ENCODE measurements at regions not wholly inside any gene's neighbourhood (a gene's known extent, or its start where the extent isn't known, plus 50 kb on each side); places are given as distances from the start of the nearest gene placed in this dataset.

DNA sequence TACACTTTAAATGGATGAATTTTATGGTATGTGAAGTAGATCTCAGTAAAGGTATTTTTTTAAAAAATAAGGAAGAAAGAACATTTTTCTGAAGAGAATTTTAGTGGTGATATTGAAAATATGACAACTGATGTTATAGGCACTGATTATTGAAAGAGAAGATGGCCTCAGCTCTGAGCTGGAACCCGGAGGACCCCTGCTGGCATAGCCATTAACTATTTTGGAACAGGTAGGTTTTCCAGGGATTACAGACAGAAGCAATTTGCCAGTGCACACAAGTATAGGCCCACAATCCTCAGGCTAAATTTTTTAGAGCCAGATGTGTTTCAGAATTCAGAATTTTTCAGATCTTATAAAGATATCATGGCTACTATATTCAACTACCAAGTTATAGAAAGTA, 315.9 kb upstream of the GPR149 start:
- Histone ChIP-seq H3K27ac (no peak overlapping the region), H3K4me1 (no peaks in the 10 kb centered on the region), H3K9me3 (peaks cover 0 to 14% (median 2%) of the 10 kb centered on the region in 4 donors), H3K4me3 (no peak overlapping the region), H3K27me3 (no peaks in the 10 kb centered on the region), H3K36me3 (no peaks in the 10 kb centered on the region)
- no peak for DNase-seq (ENCODE audit: low spot score in 2 of 2)
- WGBS, 2 donors = 29 to 37% methylated on average over 1 of the region's 1 CpG
- no peak for TF ChIP-seq POLR2A (IDR thresholded peaks at IDR 0.05)
- TF ChIP-seq EP300 (IDR thresholded peaks at IDR 0.05) = no peak
- TF ChIP-seq, protein P1, sequence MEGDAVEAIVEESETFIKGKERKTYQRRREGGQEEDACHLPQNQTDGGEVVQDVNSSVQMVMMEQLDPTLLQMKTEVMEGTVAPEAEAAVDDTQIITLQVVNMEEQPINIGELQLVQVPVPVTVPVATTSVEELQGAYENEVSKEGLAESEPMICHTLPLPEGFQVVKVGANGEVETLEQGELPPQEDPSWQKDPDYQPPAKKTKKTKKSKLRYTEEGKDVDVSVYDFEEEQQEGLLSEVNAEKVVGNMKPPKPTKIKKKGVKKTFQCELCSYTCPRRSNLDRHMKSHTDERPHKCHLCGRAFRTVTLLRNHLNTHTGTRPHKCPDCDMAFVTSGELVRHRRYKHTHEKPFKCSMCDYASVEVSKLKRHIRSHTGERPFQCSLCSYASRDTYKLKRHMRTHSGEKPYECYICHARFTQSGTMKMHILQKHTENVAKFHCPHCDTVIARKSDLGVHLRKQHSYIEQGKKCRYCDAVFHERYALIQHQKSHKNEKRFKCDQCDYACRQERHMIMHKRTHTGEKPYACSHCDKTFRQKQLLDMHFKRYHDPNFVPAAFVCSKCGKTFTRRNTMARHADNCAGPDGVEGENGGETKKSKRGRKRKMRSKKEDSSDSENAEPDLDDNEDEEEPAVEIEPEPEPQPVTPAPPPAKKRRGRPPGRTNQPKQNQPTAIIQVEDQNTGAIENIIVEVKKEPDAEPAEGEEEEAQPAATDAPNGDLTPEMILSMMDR (IDR thresholded peaks at IDR 0.05) = no peak

DNA sequence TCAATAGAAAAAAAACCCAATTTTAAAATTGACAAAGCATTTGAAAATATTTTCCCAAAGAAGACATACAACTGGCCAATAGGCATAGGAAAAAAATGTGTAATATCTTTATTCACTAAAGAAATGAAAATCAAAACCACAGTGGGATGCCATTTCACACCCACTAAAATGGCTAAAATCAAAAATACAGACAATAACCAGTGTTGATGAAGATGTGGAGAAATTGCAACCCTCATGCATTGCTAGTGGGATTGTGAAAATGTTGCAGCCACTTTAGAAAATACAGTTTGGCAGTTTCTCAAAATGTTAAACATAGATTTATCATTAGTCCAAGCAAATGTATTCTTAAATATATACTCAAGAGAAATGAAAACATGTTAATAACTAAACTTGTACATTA, 315.1 kb upstream of the GPR149 start:
- Histone ChIP-seq H3K27ac (no peak overlapping the region), H3K9me3 (peaks cover 0 to 14% (median 2%) of the 10 kb centered on the region in 4 donors), H3K36me3 (no peaks in the 10 kb centered on the region), H3K4me3 (no peak overlapping the region), H3K4me1 (no peaks in the 10 kb centered on the region), H3K27me3 (no peaks in the 10 kb centered on the region)
- DNase-seq (ENCODE audit: low spot score in 2 of 2) = no peak
- TF ChIP-seq, protein P1 (IDR thresholded peaks at IDR 0.05) = no peak
- TF ChIP-seq EP300 (IDR thresholded peaks at IDR 0.05) (no peak), POLR2A (IDR thresholded peaks at IDR 0.05) (no peak)

DNA sequence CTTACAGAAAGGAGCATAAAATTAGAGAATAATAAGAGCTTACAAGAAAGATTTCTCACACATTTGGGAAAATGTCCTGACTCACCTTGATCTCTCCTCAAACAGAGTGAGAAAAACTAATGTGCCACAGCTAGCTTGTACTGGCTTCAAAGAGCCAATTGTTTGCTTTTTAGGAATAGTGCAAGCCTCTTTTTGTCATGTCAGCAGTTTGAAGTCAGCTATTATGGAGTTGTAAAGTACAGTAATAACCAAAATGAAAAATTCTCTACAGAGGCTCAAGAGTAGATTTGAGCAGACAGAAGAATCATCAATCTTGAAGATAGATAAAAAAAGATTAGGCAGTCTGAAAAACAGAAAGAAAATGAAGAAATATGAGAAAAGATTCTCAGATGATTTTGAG, 313.4 kb upstream of the GPR149 start:
- Histone ChIP-seq H3K9me3 (peaks cover 0 to 14% (median 2%) of the 10 kb centered on the region in 4 donors), H3K27me3 (no peaks in the 10 kb centered on the region), H3K27ac (no peak overlapping the region), H3K4me1 (no peaks in the 10 kb centered on the region), H3K36me3 (no peaks in the 10 kb centered on the region), H3K4me3 (no peak overlapping the region)
- TF ChIP-seq, protein P1 (IDR thresholded peaks at IDR 0.05) = no peak
- TF ChIP-seq EP300 (IDR thresholded peaks at IDR 0.05) (no peak), POLR2A (IDR thresholded peaks at IDR 0.05) (no peak)
- DNase-seq (ENCODE audit: low spot score in 2 of 2) = no peak

DNA sequence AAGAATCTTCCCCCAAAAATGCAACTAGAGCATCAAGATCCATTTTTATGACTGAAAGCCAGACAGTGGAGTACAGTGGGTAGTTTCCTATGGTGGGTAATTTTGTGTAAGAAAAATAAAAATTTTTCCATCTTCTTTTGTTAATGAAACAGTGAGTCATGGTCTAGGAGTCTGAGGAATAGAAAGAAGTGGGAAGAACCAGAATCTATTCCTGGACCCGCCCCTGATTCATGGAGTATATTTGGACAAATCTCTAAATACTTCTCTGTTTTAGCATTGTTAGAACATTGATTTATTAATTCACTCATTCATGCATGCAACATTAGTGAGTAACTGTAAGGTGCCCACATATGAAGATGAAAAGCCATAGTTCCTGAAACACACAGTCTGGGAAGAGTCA, 304.5 kb upstream of the GPR149 start:
- Histone ChIP-seq H3K36me3 (no peaks in the 10 kb centered on the region), H3K4me1 (no peaks in the 10 kb centered on the region), H3K27ac (no peak overlapping the region), H3K4me3 (no peak overlapping the region), H3K9me3 (no peaks in the 10 kb centered on the region), H3K27me3 (no peaks in the 10 kb centered on the region)
- no peak for DNase-seq (ENCODE audit: low spot score in 2 of 2)
- TF ChIP-seq, protein P1 (IDR thresholded peaks at IDR 0.05) = no peak
- no peak for TF ChIP-seq POLR2A (IDR thresholded peaks at IDR 0.05)
- WGBS, 2 donors = 86 to 87% methylated on average over 1 of the region's 1 CpG

DNA sequence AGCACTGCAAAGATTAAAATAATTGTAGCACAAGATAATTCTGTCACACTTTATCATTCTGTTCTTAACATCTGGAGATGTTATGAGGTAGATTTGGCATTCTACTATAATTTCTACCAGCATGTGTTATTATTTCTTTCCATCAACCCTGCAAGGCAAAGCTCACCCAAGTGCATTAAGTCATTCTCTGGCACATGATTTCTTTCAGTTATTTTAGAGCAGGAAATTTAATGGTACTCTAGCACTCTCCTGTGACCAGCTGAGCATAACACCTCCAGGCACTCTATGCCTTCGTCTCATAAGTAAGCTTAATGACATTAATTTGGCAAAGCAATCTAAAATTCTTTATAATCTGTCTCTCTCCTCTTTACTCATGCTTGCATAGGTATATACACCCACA, 300.2 kb upstream of the GPR149 start:
- Histone ChIP-seq H3K4me3 (no peak overlapping the region), H3K9me3 (no peaks in the 10 kb centered on the region), H3K27me3 (no peaks in the 10 kb centered on the region), H3K27ac (no peak overlapping the region), H3K36me3 (no peaks in the 10 kb centered on the region), H3K4me1 (no peaks in the 10 kb centered on the region)
- TF ChIP-seq, protein P1 (IDR thresholded peaks at IDR 0.05) = peak in 1 of 5 experiments; percentile 23
- TF ChIP-seq POLR2A (IDR thresholded peaks at IDR 0.05) = no peak
- TF ChIP-seq EP300 (IDR thresholded peaks at IDR 0.05) = no peak
- no peak for DNase-seq (ENCODE audit: low spot score in 2 of 2)
- 33 to 50% methylated on average over 1 of the region's 1 CpG for WGBS, 2 donors
